ENCODE measurements at regions not wholly inside any gene's neighbourhood (a gene's known extent, or its start where the extent isn't known, plus 50 kb on each side); places are given as distances from the start of the nearest gene placed in this dataset.

DNA sequence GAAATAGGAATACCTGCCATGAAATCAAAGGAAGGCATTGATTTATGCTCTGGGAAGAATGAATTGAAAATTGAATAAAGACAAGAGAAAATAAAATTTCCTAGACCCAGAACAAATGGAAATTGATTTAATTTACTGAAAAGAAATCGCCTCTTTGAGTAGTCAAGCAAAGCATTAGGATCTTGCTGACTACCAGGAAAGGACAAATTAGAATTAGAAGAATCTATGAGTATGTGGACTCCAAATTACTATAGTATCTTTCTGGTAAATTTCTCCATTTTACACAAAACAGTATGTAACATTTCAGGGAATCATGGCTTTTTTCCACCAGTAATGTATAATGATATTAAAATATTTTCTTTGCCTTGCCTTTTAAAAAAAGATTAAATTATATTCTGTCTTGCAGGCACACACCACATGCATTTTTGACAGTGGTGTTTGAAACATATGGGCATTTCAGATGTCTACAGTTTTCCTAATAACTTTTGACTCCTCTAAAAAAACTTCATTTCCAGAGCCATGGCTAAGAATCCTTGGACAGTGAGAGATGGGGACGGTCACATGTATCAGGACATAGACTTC, 768.7 kb upstream of the NRSN1 start:
- FAIRE-seq (no peak), DNase-seq (ENCODE audit: low read depth, low spot score) (no peak)
- H3K4me3 ChIP-seq (replicated peaks in 1 of 3; ENCODE audit: insufficient read depth in 1 of 3, low read depth in 1 of 3, low read length in 3 of 3) = no peak overlapping the region
- H3K4me2 ChIP-seq (ENCODE audit: insufficient read depth, low read length) = no peak overlapping the region
- intact Hi-C loops (cut with micrococcal nuclease) (no loop called here), dilution Hi-C loops (cut with MboI; ENCODE audit: extremely low pct_ligation_motif_present, low sequenced_read_pairs) (no loop called here)
- H3K4me1 ChIP-seq (ENCODE audit: control insufficient read depth, extremely low read depth, insufficient read depth, low read length) = no peaks in the 10 kb centered on the region
- H3K9me1 ChIP-seq (replicated peaks; ENCODE audit: control insufficient read depth, extremely low read depth, insufficient read depth, low read length) = no peaks in the 10 kb centered on the region
- no TSS peak for BruUV-seq (replicated peaks)
- POLR2A ChIA-PET = no interaction called here
- no peaks in the 10 kb centered on the region for H4K20me1 ChIP-seq (replicated peaks; ENCODE audit: control insufficient read depth, extremely low read depth, insufficient read depth, low read length)
- no peaks in the 10 kb centered on the region for H3K36me3 ChIP-seq (ENCODE audit: control insufficient read depth in 2 of 2, extremely low read depth in 1 of 2, insufficient read depth in 2 of 2, low read length in 2 of 2)
- H3K9me3 ChIP-seq (replicated peaks; ENCODE audit: control insufficient read depth, insufficient read depth, low read length) = no peaks in the 10 kb centered on the region
- TF ChIP-seq POLR2A (IDR thresholded peaks at IDR 0.05; ENCODE audit: low read depth, low read length) (no peak), MYC (IDR thresholded peaks at IDR 0.05; ENCODE audit: low read depth, low read length) (no peak), JUN (IDR thresholded peaks at IDR 0.05; ENCODE audit: borderline replicate concordance, insufficient read depth, insufficient read length, low read depth) (no peak)
- TF ChIP-seq, protein P1, sequence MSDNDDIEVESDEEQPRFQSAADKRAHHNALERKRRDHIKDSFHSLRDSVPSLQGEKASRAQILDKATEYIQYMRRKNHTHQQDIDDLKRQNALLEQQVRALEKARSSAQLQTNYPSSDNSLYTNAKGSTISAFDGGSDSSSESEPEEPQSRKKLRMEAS (IDR thresholded peaks at IDR 0.05; ENCODE audit: insufficient read depth, insufficient read length) = no peak
- no peaks in the 10 kb centered on the region for H3K79me2 ChIP-seq (ENCODE audit: control insufficient read depth, insufficient read depth, low read length)
- no peaks in the 10 kb centered on the region for H3K27me3 ChIP-seq (ENCODE audit: control insufficient read depth in 2 of 2, insufficient read depth in 2 of 2, low read length in 2 of 2)
- H3K9ac ChIP-seq (replicated peaks; ENCODE audit: extremely low read depth, insufficient read depth, low read length) = no peak overlapping the region
- no peak overlapping the region for H2AFZ ChIP-seq (ENCODE audit: low read depth, low read length)
- no peak overlapping the region for H3K27ac ChIP-seq (ENCODE audit: insufficient read depth, low read depth, low read length)
- CTCF ChIA-PET = no interaction called here

DNA sequence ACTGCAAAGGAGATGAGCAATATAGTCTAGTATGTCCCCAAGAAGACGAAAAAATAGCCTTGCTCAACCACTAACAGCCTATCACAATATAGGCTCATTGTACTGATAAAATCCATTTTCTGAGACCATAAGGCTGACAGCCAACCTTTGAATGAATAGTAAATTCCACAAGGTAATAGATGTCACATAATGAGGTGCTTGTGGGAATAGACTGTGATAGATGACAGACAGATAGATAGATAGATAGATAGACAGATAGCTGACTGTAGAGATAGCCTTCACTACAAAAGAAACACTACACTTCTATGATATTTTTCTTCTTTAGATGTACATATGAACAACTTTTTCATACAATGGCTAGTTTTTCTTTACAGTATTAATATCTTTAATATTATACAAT, 760.3 kb upstream of the NRSN1 start:
- Histone ChIP-seq H3K36me3 (ENCODE audit: control insufficient read depth in 2 of 2, extremely low read depth in 1 of 2, insufficient read depth in 2 of 2, low read length in 2 of 2) (no peaks in the 10 kb centered on the region), H3K27me3 (ENCODE audit: control insufficient read depth in 2 of 2, insufficient read depth in 2 of 2, low read length in 2 of 2) (no peaks in the 10 kb centered on the region), H3K79me2 (ENCODE audit: control insufficient read depth, insufficient read depth, low read length) (no peaks in the 10 kb centered on the region), H4K20me1 (replicated peaks; ENCODE audit: control insufficient read depth, extremely low read depth, insufficient read depth, low read length) (no peaks in the 10 kb centered on the region), H3K9ac (replicated peaks; ENCODE audit: extremely low read depth, insufficient read depth, low read length) (no peak overlapping the region), H3K4me2 (ENCODE audit: insufficient read depth, low read length) (no peak overlapping the region), H3K9me1 (replicated peaks; ENCODE audit: control insufficient read depth, extremely low read depth, insufficient read depth, low read length) (no peaks in the 10 kb centered on the region), H3K9me3 (replicated peaks; ENCODE audit: control insufficient read depth, insufficient read depth, low read length) (no peaks in the 10 kb centered on the region), H3K4me3 (replicated peaks in 1 of 3; ENCODE audit: insufficient read depth in 1 of 3, low read depth in 1 of 3, low read length in 3 of 3) (no peak overlapping the region), H2AFZ (ENCODE audit: low read depth, low read length) (no peak overlapping the region), H3K4me1 (ENCODE audit: control insufficient read depth, extremely low read depth, insufficient read depth, low read length) (no peaks in the 10 kb centered on the region), H3K27ac (ENCODE audit: insufficient read depth, low read depth, low read length) (no peak overlapping the region)
- FAIRE-seq = no peak
- no TSS peak for BruUV-seq (replicated peaks)
- intact Hi-C loops (cut with micrococcal nuclease) = no loop called here
- ChIA-PET CTCF (no interaction called here), POLR2A (no interaction called here)
- dilution Hi-C loops (cut with MboI; ENCODE audit: extremely low pct_ligation_motif_present, low sequenced_read_pairs) = no loop called here
- TF ChIP-seq FOS (IDR thresholded peaks at IDR 0.05; ENCODE audit: borderline replicate concordance, insufficient read depth, low read length) = no peak
- TF ChIP-seq POLR2AphosphoS5 (IDR thresholded peaks at IDR 0.05; ENCODE audit: insufficient read depth, low read depth, low read length) = no peak
- no peak for TF ChIP-seq MYC (IDR thresholded peaks at IDR 0.05; ENCODE audit: low read depth, low read length)
- no peak for TF ChIP-seq JUN (IDR thresholded peaks at IDR 0.05; ENCODE audit: borderline replicate concordance, insufficient read depth, insufficient read length, low read depth)
- TF ChIP-seq, protein P1 (IDR thresholded peaks at IDR 0.05; ENCODE audit: insufficient read depth, insufficient read length) = no peak
- TF ChIP-seq EZH2 (IDR thresholded peaks at IDR 0.05; ENCODE audit: borderline replicate concordance, low read depth, low read length, severe bottlenecking) = no peak
- TF ChIP-seq GATA2 (IDR thresholded peaks at IDR 0.05; ENCODE audit: insufficient read depth, insufficient read length, low read depth, low read length) = no peak
- TF ChIP-seq, protein P2, sequence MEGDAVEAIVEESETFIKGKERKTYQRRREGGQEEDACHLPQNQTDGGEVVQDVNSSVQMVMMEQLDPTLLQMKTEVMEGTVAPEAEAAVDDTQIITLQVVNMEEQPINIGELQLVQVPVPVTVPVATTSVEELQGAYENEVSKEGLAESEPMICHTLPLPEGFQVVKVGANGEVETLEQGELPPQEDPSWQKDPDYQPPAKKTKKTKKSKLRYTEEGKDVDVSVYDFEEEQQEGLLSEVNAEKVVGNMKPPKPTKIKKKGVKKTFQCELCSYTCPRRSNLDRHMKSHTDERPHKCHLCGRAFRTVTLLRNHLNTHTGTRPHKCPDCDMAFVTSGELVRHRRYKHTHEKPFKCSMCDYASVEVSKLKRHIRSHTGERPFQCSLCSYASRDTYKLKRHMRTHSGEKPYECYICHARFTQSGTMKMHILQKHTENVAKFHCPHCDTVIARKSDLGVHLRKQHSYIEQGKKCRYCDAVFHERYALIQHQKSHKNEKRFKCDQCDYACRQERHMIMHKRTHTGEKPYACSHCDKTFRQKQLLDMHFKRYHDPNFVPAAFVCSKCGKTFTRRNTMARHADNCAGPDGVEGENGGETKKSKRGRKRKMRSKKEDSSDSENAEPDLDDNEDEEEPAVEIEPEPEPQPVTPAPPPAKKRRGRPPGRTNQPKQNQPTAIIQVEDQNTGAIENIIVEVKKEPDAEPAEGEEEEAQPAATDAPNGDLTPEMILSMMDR (IDR thresholded peaks at IDR 0.05; ENCODE audit: extremely low read depth in 1 of 2, insufficient read depth in 1 of 2, low read depth in 1 of 2, low read length in 2 of 2) = no peak
- no peak for TF ChIP-seq POLR2A (IDR thresholded peaks at IDR 0.05; ENCODE audit: low read depth, low read length)
- no peak for DNase-seq (ENCODE audit: low read depth, low spot score)
